HG02885 (cell line): ENCODE measurements at regions not wholly inside any gene's neighbourhood (a gene's known extent, or its start where the extent isn't known, plus 50 kb on each side); places are given as distances from the start of the nearest gene placed in this dataset.
A peak's percentile ranks its signal among the peaks of the same experiment; 100 is the strongest.
"Not testable (repeated sequence)": the region's sequence is repeated elsewhere in the genome, so short reads cannot be mapped to it uniquely, and the experiment has no call there.

ENCODE experiments used
- ATAC-seq: cut with Tn5 transposase; IDR thresholded peaks from one replicate; pipeline ENCODE4 v1.9.1; 2021; ENCODE audit warnings: mild to moderate bottlenecking; ENCODE audit not compliant: unreplicated experiment, poor library complexity

GRCh38 chr12:59407799-59408198, 188.0 kb upstream of the SLC16A7 start:
- no peak for ATAC-seq

GRCh38 chr12:59405992-59406391, 189.8 kb upstream of the SLC16A7 start:
- peak; percentile 94 for ATAC-seq

- ATAC-seq, result no peak
Observed at GRCh38 chr12:59404109-59404650, 191.6 kb upstream of the SLC16A7 start.

GRCh38 chr12:59403259-59403932, 192.4 kb upstream of the SLC16A7 start:
- peak; percentile 51 for ATAC-seq

- no peak for ATAC-seq
Observed at GRCh38 chr12:59401862-59402261, 194.0 kb upstream of the SLC16A7 start.

- ATAC-seq, result no peak
Observed at GRCh38 chr12:59398164-59398563, 197.7 kb upstream of the SLC16A7 start.

GRCh38 chr12:59396919-59397318, 198.9 kb upstream of the SLC16A7 start:
- ATAC-seq, result no peak

GRCh38 chr12:59396519-59396918, 199.3 kb upstream of the SLC16A7 start:
- no peak for ATAC-seq

GRCh38 chr12:59395310-59395709, 200.5 kb upstream of the SLC16A7 start:
- ATAC-seq, result not testable (repeated sequence)

- no peak for ATAC-seq
Observed at GRCh38 chr12:59393506-59393905, 202.3 kb upstream of the SLC16A7 start.

- no peak for ATAC-seq
Observed at GRCh38 chr12:59389968-59390576, 205.8 kb upstream of the SLC16A7 start.

- no peak for ATAC-seq
Observed at GRCh38 chr12:59388694-59389093, 207.1 kb upstream of the SLC16A7 start.

GRCh38 chr12:59388176-59388575, 207.7 kb upstream of the SLC16A7 start:
- ATAC-seq, result no peak

- ATAC-seq, result no peak
Observed at GRCh38 chr12:59386236-59386635, 209.6 kb upstream of the SLC16A7 start.

- no peak for ATAC-seq
Observed at GRCh38 chr12:59383079-59383822, 212.6 kb upstream of the SLC16A7 start.

- no peak for ATAC-seq
Observed at GRCh38 chr12:59382282-59383078, 213.3 kb upstream of the SLC16A7 start.

- ATAC-seq, result no peak
Observed at GRCh38 chr12:59381106-59381505, 214.7 kb upstream of the SLC16A7 start.

- ATAC-seq, result no peak
Observed at GRCh38 chr12:59375633-59376032, 220.2 kb upstream of the SLC16A7 start.

- no peak for ATAC-seq
Observed at GRCh38 chr12:59374783-59375182, 221.0 kb upstream of the SLC16A7 start.

GRCh38 chr12:59372956-59373355, 222.9 kb upstream of the SLC16A7 start:
- peak; percentile 57 for ATAC-seq
